T-helper 2 cell (primary cell): ENCODE measurements at regions not wholly inside any gene's neighbourhood (a gene's known extent, or its start where the extent isn't known, plus 50 kb on each side); places are given as distances from the start of the nearest gene placed in this dataset.
"Not testable (repeated sequence)": the region's sequence is repeated elsewhere in the genome, so short reads cannot be mapped to it uniquely, and the experiment has no call there.

Source experiments
- DNase-seq, 5 experiments: peaks; one replicate each; pipeline versions ENCODE4 v3.0.0 to v3.0.0-alpha.2; 2012 to 2022

GRCh38 chr6:48388044-48388443 is 277.0 kb upstream of the PTCHD4 start:
- DNase-seq: no peak

DNA sequence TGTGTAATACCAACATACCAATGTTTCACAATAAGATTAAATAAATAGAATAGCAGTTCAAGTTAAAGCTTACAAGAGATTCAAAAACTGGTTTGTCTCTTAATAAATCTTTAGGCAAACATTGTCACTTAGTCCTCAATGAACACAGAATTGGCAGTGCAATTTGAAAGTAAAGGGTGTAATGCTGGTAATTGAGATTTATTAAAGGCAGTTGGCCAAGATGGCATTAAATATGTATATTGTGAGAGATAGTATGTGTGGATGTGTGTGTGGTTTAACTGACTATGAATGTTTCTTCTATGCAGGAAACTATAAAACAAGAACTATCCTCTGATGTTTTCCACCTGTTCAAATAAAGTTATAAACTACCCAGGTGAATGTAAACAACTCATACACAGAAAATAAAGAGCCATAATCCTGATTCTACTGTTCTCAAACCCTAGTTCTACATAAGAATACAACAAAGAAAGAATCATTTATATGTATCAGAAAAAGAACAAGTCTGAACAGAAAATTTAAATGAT is 267.9 kb upstream of the PTCHD4 start:
- DNase-seq: no peak

DNA sequence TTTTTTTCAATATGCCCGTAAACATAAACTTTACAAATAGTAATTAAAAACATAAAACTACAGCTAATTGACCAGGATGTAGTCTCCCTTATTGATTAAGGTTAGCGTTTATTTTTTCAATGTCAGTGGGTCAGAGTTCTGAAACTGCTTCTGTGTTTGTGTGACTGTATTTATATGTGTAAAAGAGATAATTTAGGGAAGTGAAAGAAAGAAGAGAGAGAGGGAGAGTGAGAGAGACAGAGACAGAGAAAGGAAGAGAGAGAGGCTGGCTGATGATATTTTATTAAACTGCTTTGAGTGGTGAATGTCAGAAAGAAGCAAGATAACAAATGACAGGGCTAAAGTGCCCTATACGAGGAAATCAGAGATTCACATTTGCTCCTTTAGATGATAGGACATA is 266.1 kb upstream of the PTCHD4 start:
- DNase-seq: no peak

- not testable (repeated sequence) for DNase-seq
Observed at GRCh38 chr6:48371226-48371625, 260.2 kb upstream of the PTCHD4 start.

GRCh38 chr6:48369100-48369499 is 258.1 kb upstream of the PTCHD4 start:
- DNase-seq: no peak

- no peak for DNase-seq
Observed at GRCh38 chr6:48325701-48326100, 214.7 kb upstream of the PTCHD4 start.

GRCh38 chr6:48318670-48319069 is 207.7 kb upstream of the PTCHD4 start:
- no peak for DNase-seq

DNA sequence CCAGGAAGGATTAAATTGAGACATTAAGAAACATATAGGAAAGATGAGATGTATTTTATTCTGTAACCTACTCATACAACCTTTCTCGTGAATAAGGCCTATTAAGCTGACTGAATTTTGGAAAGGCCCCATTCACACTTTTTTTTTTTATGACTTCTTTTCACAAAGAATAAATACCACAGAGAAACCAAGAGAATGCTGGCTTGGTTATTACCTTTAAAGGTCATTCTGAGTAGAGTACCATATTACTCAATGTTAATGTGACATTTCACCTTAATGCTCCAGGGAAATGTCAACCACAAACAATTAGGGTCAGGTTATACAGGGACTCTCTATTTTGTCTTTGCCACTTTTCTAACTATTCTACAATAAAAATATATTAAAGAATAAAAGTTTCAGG is 204.9 kb upstream of the PTCHD4 start:
- DNase-seq: no peak

DNA sequence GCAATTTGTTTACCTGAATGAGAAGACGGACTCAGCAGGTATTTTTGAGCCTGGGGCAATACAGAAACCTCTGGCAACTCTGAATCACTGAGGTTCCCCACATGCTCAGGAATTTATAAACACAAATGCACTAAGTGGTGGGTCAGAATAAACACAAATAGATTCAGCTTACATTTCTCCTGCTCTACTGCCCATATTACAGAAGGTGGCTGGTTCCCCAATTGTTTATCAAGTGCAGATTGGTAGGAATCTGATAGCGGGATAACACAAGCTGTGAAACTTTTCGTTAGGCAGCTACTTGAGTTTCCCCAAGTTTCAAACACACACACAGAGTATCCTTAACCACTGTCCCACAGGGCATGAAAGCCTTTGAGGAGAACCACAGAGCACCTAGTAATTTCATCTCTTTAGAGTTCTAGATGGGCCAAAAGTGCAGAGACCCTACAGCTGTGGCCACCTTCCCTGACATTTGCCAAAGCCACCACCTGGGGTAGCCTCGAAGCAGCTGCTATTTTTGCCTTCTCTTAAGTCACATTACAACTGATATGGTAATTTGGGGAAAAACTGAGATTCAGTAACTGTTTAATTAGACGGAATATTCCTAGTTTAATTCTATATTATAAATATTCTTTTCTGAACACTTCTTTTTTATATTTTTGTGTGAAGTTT is 204.2 kb upstream of the PTCHD4 start:
- DNase-seq: no peak

- DNase-seq: no peak
Observed at GRCh38 chr6:48311301-48311700, 200.3 kb upstream of the PTCHD4 start.

DNA sequence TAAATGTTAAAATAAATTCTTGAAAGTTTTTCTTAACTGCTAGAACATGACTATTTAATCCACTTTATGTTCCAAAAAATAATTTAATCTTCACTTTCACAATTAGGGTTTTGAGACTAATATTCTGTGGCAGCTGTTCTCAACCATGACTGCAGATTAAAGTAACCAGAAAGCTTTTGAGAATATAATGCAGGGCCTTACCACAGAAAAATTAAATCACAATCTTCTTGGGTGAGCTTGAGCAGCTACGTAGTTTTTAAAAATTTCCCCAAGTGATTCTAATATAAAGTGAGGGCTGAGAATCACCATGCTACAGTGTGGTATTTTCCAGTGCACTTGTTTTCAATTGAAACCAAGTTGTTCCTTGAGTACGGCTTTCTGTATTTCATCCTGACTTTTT is 196.6 kb upstream of the PTCHD4 start:
- no peak for DNase-seq

GRCh38 chr6:48290595-48290994 is 179.6 kb upstream of the PTCHD4 start:
- DNase-seq: no peak

GRCh38 chr6:48289841-48290240 is 178.8 kb upstream of the PTCHD4 start:
- DNase-seq: no peak

GRCh38 chr6:48281217-48281616 is 170.2 kb upstream of the PTCHD4 start:
- no peak for DNase-seq

DNA sequence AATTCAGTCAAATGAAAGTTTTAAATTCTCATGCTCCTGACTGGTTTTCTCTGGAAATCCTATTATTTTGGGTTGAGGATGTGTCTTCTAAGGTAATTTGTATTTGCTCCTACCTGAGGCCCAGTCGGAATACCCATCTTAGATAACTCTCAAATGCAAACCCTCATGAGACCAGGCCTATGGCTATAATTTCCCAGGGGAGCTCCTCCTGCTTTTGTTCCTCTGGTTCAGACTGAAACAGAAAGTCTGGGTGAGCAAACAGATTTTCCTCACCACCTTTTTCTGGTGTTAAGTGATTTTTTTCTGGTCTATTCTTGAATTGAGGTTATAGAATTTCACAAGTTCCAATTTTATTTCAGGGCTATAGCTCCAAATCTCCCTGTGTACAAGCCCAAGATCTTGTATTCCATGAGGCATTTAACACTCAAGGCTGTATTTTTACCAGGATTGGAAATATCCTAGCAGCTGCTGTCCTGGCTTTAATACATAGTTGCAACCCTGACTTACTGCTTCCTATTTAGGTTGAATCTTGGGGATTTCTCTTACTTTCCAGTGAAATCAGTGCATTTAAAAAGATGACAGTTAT is 169.1 kb upstream of the PTCHD4 start:
- DNase-seq: no peak

- DNase-seq: no peak
Observed at GRCh38 chr6:48278261-48278660, 167.3 kb upstream of the PTCHD4 start.

GRCh38 chr6:48272518-48272917 is 161.5 kb upstream of the PTCHD4 start:
- no peak for DNase-seq

- DNase-seq: no peak
Observed at GRCh38 chr6:48255094-48255493, 144.1 kb upstream of the PTCHD4 start.

- DNase-seq: no peak
Observed at GRCh38 chr6:48249071-48249470, 138.1 kb upstream of the PTCHD4 start.

DNA sequence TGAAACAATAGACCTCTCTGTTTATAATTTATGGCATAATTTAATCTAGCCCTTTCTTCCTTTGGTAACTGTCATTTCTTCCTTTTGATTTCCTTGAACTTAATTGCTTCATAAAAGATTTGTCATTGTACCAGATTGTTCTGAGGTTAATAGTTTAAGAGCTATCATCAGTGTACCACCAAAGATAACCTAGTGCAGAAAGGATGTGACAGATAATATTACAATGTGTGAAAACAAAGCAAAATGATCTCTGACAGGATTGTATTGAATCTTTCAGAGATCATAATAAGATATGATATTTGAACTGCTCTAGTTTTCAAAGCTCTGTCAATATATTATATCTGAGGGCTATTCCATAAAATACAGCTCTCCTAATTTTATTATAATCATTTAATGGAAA is 132.1 kb upstream of the PTCHD4 start:
- DNase-seq: no peak

DNA sequence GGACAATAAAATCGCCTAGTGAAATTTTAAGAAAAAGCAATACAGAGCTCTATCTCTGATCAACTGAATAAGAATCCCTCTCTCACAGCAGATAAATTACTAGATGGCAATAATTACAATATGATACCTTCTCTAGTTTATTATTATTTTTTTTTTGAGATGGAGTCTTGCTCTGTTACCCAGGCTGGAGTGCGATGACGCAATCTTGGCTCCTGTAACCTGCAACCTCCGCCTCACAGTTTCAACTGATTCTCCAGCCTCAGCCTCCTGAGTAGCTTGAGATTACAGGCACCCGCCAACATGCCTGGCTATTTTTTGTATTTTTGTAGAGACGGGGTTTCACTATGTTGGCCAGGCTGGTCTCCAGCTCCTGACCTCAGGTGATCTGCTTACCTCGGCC is 129.3 kb upstream of the PTCHD4 start:
- DNase-seq: no peak

DNA sequence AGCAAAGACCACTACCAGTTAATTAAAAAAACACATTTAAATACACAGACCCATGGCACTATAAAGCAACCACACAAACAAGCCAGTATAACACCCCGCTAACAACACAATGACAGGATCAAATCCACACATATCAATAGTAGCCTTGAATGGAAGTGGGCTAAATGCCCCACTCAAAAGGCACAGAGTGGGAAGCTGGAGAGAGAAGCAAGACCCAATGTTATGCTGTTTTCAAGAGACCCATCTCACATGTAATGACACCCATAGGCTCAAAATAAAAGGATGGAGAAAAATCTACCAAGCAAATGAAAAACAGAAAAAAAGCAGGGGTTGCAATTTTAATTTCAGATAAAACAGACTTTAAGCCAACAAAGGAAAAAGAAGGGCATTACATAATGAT is 125.4 kb upstream of the PTCHD4 start:
- no peak for DNase-seq

DNA sequence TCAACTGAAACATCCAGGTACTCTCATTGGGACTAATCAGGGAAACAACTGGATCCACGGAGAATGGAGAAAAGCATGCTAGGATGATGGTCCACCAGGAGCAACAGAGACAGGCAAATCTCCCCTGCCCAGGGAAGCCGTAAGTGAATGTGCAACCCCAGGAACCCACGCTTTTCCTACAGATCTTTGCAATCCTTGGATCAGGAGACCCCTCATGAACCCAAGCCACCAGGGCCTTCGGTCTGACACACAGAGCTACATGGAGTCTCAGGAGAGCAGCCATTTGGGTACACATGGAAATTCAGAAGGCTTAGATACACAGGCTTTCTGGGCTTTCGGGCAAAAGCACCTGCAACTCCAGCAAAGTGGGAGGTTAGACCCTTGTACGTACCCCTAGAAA is 122.1 kb upstream of the PTCHD4 start:
- DNase-seq: no peak

- no peak for DNase-seq
Observed at GRCh38 chr6:48229841-48230240, 118.8 kb upstream of the PTCHD4 start.

- DNase-seq: no peak
Observed at GRCh38 chr6:48222241-48222640, 111.2 kb upstream of the PTCHD4 start.
